NB4 (cell line): ENCODE measurements at regions not wholly inside any gene's neighbourhood (a gene's known extent, or its start where the extent isn't known, plus 50 kb on each side); places are given as distances from the start of the nearest gene placed in this dataset.

Source experiments
- DNase-seq: peaks from one replicate; pipeline ENCODE4 v3.0.0; 2010; ENCODE audit warnings: low read depth
- H3K4me3 ChIP-seq: one replicate; pipeline ENCODE4 v1.5.1; 2011; ENCODE audit warnings: mild to moderate bottlenecking, low read depth, low read length, moderate library complexity
- MYC ChIP-seq: IDR thresholded peaks from 2 replicates; pipeline ENCODE4 v1.6.1; 2011; ENCODE audit warnings: low read depth, low read length
- POLR2A ChIP-seq: IDR thresholded peaks from 2 replicates; pipeline ENCODE4 v1.6.1; 2011; ENCODE audit warnings: mild to moderate bottlenecking; ENCODE audit not compliant: insufficient read length; ENCODE audit errors: extremely low read depth
- TF ChIP-seq, protein P1 (sequence below): IDR thresholded peaks from one replicate; pipeline ENCODE4 v1.5.1; 2012; ENCODE audit warnings: low read depth, low read length
- TF ChIP-seq, protein P2 (sequence below): IDR thresholded peaks from 2 replicates; pipeline ENCODE4 v1.6.1; 2011; ENCODE audit warnings: low read depth, low read length

DNA sequence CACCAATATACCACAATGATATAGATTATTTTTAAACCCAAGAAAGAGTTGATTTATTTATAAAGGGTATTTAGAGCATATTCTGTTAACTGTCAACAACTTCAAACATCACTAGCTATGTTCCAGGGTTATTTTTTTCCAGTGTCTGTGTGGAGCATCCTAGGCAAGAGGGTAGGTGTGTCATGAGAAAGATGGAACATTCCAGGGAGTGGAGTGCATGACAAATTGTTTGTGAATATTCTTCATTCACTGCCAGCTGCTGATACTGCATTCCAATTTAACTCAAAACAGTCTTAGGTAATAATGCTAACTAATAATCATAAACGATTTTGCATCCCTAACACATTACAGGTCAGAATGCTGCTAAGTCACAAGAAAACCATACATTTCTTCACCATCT, 148.7 kb upstream of the RASGEF1B start:
- no peak for DNase-seq
- H3K4me3 ChIP-seq, result no peak overlapping the region
- TF ChIP-seq MYC (no peak), POLR2A (no peak)
- TF ChIP-seq, protein P1, sequence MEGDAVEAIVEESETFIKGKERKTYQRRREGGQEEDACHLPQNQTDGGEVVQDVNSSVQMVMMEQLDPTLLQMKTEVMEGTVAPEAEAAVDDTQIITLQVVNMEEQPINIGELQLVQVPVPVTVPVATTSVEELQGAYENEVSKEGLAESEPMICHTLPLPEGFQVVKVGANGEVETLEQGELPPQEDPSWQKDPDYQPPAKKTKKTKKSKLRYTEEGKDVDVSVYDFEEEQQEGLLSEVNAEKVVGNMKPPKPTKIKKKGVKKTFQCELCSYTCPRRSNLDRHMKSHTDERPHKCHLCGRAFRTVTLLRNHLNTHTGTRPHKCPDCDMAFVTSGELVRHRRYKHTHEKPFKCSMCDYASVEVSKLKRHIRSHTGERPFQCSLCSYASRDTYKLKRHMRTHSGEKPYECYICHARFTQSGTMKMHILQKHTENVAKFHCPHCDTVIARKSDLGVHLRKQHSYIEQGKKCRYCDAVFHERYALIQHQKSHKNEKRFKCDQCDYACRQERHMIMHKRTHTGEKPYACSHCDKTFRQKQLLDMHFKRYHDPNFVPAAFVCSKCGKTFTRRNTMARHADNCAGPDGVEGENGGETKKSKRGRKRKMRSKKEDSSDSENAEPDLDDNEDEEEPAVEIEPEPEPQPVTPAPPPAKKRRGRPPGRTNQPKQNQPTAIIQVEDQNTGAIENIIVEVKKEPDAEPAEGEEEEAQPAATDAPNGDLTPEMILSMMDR, result no peak
- TF ChIP-seq, protein P2, sequence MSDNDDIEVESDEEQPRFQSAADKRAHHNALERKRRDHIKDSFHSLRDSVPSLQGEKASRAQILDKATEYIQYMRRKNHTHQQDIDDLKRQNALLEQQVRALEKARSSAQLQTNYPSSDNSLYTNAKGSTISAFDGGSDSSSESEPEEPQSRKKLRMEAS, result no peak

DNA sequence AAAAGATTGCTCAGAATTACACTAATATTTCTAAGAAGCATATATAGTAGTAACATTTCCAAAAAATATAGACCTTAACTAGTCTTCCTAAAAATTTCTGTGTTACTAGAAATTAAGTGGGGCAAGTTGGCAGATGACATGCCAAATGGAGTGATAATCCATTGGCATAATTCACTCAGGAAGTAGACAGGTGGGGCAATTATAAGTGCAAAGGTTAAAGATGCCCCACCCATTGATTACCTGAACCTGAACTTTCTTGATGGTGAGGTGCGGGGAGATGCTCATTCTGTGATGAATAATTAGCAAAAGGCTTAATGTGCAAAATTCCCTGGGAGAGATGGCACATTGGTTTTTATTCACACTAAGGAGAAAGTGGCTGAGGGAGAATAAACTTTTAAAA, 145.8 kb upstream of the RASGEF1B start:
- no peak overlapping the region for H3K4me3 ChIP-seq
- TF ChIP-seq POLR2A (no peak), MYC (no peak)
- TF ChIP-seq, protein P1, result no peak
- TF ChIP-seq, protein P2, result no peak
- DNase-seq, result no peak

DNA sequence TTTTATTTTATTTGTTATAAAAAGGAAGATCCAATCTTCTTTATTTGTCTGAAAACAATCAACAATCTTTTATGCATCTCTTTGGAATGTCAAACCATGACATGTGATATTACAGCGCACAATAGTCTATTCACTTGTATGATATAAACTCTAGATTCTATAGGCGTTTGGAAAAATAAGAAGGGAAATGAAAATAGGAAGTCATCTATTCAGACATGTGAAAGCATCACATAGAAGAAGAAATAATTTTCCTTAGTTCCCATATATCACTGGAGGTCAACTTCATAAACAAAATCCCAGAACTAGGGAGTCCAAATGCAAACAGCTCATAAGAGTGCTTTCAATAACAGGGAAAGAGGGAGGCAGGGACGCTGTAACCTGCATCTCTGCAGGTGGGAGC, 139.5 kb upstream of the RASGEF1B start:
- no peak for DNase-seq
- TF ChIP-seq, protein P2, result no peak
- TF ChIP-seq POLR2A (no peak), MYC (no peak)
- TF ChIP-seq, protein P1, result no peak
- H3K4me3 ChIP-seq, result no peak overlapping the region

DNA sequence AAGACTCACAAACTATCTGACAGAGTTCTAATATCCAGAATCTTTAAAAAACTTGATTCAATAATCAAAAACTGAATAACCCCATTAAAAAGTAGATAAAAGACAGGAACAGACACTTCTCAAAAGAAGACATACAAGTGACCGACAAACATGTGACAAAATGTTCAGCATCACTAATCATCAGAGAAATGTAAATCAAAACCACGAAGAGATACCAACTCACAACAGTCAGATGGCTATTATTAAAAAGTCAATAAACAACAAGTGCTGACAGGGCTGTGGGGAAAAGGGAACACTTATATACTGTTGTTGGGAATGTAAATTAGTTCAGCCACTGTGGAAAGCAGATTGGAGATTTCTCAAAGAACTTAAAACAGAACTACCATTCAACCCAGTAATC, 138.1 kb upstream of the RASGEF1B start:
- TF ChIP-seq POLR2A, result no peak
- TF ChIP-seq, protein P2, result no peak
- TF ChIP-seq, protein P1, result no peak
- TF ChIP-seq MYC, result no peak
- no peak for DNase-seq
- no peak overlapping the region for H3K4me3 ChIP-seq

DNA sequence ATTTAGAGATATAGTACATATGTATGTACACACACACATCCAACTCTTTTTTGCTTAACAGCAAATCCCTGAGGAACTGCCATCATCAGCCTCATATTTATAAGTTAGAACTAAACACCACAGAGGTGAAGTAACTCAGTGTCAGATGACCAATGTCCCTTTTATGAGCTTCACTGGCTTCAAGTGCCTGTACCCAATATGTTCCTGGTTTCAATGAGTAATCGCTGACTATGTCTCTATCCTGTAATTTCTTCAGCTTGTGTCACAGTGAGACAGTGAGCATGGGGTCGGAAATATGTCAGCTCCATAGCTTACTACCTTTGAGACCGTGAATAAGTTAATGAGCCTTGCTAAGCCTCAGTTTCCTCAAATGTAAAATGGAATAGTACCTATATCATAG, 136.2 kb upstream of the RASGEF1B start:
- no peak for DNase-seq
- TF ChIP-seq, protein P1, result no peak
- TF ChIP-seq, protein P2, result no peak
- TF ChIP-seq MYC (no peak), POLR2A (no peak)
- H3K4me3 ChIP-seq, result no peak overlapping the region
